ENCODE measurements at regions not wholly inside any gene's neighbourhood (a gene's known extent, or its start where the extent isn't known, plus 50 kb on each side); places are given as distances from the start of the nearest gene placed in this dataset.

- DNase-seq: peak; percentile 77
Observed at GRCh38 chr3:157618075-157618760, 115.0 kb upstream of the VEPH1 start.

- DNase-seq: peak; percentile 36
Observed at GRCh38 chr3:157614896-157615295, 111.7 kb upstream of the VEPH1 start.

GRCh38 chr3:157611536-157612076 is 108.4 kb upstream of the VEPH1 start:
- DNase-seq: no peak

GRCh38 chr3:157610876-157611535 is 107.8 kb upstream of the VEPH1 start:
- no peak for DNase-seq

GRCh38 chr3:157607826-157608405 is 104.7 kb upstream of the VEPH1 start:
- DNase-seq: no peak

GRCh38 chr3:157606852-157607197 is 103.6 kb upstream of the VEPH1 start:
- DNase-seq: no peak

GRCh38 chr3:157606011-157606851 is 103.0 kb upstream of the VEPH1 start:
- DNase-seq: peak; percentile 78

GRCh38 chr3:157605356-157605755 is 102.1 kb upstream of the VEPH1 start:
- no peak for DNase-seq

GRCh38 chr3:157602424-157602823 is 99.2 kb upstream of the VEPH1 start:
- no peak for DNase-seq

- DNase-seq: no peak
Observed at GRCh38 chr3:157595259-157595658, 92.0 kb upstream of the VEPH1 start.

GRCh38 chr3:157594413-157594812 is 91.2 kb upstream of the VEPH1 start:
- DNase-seq: no peak

- DNase-seq: no peak
Observed at GRCh38 chr3:157592769-157593168, 89.6 kb upstream of the VEPH1 start.

- DNase-seq: no peak
Observed at GRCh38 chr3:157590273-157590672, 87.1 kb upstream of the VEPH1 start.

- no peak for DNase-seq
Observed at GRCh38 chr3:157589211-157589610, 86.0 kb upstream of the VEPH1 start.

GRCh38 chr3:157588386-157589060 is 85.3 kb upstream of the VEPH1 start:
- DNase-seq: no peak

GRCh38 chr3:157586293-157586692 is 83.1 kb upstream of the VEPH1 start:
- DNase-seq: no peak

- DNase-seq: no peak
Observed at GRCh38 chr3:157585386-157585785, 82.2 kb upstream of the VEPH1 start.

GRCh38 chr3:157582637-157582973 is 79.4 kb upstream of the VEPH1 start:
- DNase-seq: no peak

- DNase-seq: peak; percentile 60
Observed at GRCh38 chr3:157581956-157582636, 78.9 kb upstream of the VEPH1 start.

GRCh38 chr3:157581371-157581770 is 78.2 kb upstream of the VEPH1 start:
- no peak for DNase-seq

GRCh38 chr3:157578181-157578580 is 75.0 kb upstream of the VEPH1 start:
- DNase-seq: no peak

GRCh38 chr3:157574531-157574930 is 71.3 kb upstream of the VEPH1 start:
- DNase-seq: no peak

Data from DMS53 (cell line).